GDM1 (cell line): ENCODE measurements at regions not wholly inside any gene's neighbourhood (a gene's known extent, or its start where the extent isn't known, plus 50 kb on each side); places are given as distances from the start of the nearest gene placed in this dataset.

ENCODE experiments used
- DNase-seq: peaks from one replicate; lab custom pipeline; 2025; lab: John Stamatoyannopoulos, UW

DNA sequence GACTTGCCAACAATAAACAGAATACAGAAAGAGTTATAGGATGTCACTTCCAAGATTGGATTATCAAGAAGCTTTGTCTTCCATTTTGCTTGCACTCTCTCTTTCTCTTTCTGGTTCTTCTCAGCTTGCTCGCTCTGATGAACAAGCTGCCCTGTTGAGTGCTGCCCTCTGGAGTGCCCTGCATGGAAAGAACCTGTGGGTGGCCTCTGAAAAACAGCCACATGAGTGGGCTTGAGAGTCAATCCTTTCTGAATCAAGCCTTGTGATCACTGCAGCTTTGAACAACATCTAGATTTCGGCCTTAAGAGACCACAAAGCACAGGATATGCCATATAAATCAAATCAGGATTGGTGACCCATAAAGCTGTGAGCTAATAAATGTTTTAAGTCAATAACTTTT lies 185.1 kb downstream of the KIF2B start:
- DNase-seq, result no peak

DNA sequence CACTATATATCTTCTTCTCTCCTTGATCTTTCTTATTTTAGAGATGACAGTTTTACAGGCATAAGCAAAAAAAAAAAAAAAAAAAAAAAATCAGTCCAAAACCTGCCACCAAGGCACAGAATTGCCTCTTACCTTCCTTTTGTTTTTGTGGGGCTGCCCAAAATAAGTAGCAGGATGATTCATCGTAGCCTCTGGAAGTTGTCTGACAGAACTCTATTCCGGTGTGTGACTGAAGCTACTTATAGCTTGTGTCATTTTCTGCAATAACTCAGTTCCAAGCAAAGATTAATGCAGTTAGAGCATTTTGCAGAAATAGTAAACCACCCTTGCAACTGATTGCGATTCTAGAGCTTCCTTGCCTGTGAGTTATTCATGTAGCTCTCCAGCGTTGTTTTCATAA lies 186.8 kb downstream of the KIF2B start:
- DNase-seq, result no peak

DNA sequence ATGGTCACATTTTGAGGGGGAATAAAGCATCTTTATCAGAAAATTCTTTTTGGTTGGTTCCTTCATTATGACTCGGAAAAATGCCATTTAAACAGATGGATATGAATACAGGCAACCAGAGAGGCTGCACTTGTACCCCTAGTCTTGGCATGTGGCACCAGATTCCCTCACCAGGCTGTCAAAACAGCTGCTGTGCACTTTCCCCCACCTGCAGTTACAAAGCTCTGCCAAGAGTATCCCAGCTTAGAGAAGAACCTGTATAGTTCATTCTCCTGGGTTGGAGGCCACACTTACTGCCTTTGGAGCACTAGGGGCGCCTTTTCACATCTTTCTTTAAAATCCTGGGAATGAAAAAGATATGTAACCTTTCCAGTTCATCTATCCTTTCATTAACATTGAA lies 190.3 kb downstream of the KIF2B start:
- no peak for DNase-seq

- DNase-seq, result no peak
Observed at GRCh38 chr17:54015734-54016133, 193.0 kb downstream of the KIF2B start.

GRCh38 chr17:54021418-54021817 lies 198.7 kb downstream of the KIF2B start:
- DNase-seq, result no peak

- no peak for DNase-seq
Observed at GRCh38 chr17:54028986-54029580, 206.4 kb downstream of the KIF2B start.

DNA sequence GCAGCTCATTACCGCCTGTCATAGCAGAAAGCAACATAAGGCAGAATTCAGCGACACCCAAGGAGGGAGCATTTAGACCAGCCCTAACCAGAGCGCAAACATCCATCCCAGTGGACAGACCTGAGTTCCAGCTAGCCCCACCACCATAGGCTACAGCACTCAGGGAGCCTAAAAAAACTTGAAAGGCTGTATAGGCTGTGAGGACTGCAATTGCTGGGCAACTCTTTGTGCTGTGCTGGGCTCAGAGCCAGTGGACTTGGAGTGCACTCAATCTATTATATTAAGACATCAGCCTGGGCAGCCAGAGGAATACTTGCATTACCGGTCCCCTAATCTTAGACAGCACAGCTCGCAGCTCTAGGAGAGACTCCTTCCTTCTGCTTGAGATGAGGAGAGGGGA lies 207.3 kb downstream of the KIF2B start:
- DNase-seq, result no peak

GRCh38 chr17:54046570-54046969 lies 223.8 kb downstream of the KIF2B start:
- no peak for DNase-seq

GRCh38 chr17:54063639-54064038 lies 240.9 kb downstream of the KIF2B start:
- no peak for DNase-seq

- no peak for DNase-seq
Observed at GRCh38 chr17:54085020-54085419, 262.3 kb downstream of the KIF2B start.

DNA sequence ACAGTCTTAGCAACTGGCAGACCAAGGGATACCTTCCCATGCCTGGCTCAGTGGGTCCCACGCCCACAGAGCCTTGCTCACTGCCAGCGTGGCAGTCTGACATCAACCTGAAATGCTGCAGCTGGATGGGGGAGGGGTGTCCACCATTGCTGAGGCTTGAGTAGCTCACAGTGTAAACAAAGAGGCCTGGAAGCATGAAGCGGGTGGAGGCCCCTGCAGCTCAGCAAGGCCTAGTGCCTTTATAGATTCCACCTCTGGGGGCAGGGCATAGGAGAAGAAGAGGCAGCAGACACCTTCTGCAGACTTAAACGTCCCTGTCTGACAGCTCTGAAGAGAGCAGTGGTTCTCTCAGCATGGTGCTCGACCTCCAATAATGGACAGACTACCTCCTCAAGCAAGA lies 263.2 kb downstream of the KIF2B start:
- DNase-seq, result no peak

DNA sequence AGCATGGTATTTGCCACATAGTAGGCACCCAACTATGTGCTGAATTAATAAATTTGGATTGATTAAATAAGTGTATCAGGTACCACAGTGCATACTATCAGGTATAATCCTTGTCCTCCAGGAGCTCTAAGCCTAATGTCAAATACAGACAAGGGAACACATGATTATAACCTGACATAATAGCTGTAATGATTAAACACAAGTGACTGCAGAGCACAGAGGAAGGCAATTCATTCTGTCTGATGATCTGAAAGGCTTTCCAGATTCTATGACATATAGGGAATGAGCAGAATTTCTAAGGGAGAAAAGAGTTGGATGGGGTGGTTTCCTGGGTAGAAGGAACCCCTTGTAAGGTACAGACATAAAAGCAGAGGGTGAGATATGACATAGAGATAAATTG lies 273.5 kb downstream of the KIF2B start:
- no peak for DNase-seq

- no peak for DNase-seq
Observed at GRCh38 chr17:54099221-54099620, 276.5 kb downstream of the KIF2B start.

- no peak for DNase-seq
Observed at GRCh38 chr17:54102246-54102645, 279.5 kb downstream of the KIF2B start.

DNA sequence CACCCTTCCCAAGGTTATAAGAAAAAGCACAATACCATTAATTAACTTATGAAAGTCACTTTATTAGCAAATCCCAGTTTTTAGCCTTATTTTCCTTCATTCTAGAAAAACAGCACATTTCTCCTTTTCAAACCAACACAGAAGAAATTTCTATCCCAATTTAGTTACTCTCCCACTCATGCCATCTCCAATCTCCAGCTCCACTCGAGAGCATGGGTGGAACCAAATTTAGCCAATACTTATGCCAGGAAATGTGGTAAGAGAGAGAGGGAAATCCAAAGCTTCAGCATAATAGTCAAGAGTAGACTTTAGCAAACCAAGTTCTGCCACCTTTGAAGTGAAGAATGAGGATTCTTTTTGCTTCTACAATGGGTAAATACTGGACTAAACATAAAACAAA lies 288.8 kb downstream of the KIF2B start:
- no peak for DNase-seq

- no peak for DNase-seq
Observed at GRCh38 chr17:54117452-54117851, 294.7 kb downstream of the KIF2B start.

DNA sequence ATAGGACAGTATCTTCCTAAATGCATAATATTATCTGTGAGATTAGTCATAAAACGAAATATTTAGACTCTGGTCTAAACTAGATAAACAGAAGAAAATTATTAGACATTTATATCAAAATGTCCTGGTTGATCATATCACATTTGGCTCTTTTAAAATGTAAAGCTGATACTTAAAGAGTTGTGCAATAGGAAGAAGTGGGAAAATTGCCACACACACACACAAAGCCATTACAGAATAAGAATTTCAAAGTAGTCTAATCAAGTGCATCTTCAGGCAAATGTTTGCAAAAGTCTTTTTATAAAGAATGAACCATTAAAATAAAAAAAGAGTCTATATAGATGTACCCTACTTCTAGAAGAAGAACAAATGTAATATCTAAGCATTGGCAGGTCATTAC lies 301.7 kb downstream of the KIF2B start:
- no peak for DNase-seq

DNA sequence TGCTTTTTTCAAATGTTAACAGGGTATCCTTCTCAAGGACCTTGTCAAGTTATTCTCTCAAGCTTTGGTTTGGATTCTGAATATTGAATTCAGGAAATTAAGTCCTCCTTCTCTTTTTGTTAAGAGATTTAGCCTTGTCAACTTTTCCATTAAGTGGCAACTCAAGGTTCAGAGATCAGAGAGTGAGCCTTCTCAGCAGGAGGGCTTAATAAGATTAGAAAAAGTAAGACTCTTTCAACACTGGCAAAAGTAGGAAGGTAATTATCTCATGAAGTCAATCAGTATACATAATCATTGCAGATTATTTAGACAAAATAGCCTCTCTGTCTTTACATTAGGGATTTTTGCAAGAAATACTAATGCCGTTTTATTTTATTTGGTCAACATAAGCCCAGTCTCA lies 330.7 kb downstream of the KIF2B start:
- no peak for DNase-seq

DNA sequence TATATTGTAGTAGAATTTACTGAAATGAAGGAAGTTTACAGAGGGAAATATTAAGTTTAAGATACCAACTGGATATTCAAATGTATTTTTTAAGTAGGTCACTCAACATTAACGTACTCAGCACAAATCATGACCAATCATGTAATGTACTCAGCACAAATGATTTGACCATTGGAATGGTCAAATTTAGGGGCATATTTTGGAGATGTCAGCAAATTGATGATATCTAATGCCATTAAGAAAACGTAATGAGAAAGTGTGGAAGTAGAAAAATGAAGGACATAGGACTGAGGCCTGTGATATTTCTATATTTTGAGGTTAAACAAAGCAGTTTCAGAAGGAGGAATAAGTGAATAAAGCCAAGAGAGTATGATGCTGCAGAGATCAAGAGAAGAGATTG lies 334.8 kb downstream of the KIF2B start:
- DNase-seq, result no peak

DNA sequence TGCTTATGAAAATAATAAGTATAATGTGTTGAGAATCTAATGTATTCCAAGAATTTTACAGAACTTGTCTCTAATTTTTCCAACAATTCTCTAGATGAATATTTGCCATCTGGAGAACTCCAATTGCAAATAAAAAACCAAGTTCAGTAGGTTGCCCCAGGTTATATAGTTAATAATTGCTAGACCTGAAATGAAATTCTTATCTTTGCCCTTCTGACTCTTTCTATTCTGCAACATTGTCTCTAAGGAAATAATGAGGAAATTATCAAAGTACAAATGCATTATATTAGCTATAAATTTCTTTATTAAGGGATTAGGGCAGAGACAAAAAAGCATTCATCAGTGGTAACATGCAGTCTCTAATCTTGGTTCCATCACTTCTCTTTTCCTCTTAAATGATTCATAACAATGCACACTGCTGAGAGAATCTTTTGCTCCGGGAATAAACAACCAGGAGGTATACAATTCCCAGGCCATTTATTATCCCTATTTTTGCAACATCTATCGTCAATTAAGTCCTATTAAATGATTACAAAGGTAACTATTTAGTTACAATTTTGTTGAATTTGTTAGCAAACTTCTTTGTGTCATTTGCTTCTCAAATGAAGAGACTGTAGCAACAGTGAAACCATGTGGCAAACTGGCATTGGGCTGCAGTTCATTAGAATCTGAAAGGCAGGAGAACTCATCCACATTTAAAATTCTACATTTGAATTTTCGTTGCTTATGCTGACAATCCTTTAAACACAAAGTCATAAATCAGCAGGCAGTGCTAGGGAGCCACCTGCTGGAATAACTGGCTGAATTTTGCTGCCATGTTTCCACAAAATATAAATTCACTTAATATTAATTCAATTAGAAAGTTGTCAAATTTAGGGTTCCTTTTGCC lies 349.6 kb downstream of the KIF2B start:
- no peak for DNase-seq

- no peak for DNase-seq
Observed at GRCh38 chr17:54172985-54173316, 350.2 kb downstream of the KIF2B start.

GRCh38 chr17:54177606-54178308 lies 355.0 kb downstream of the KIF2B start:
- DNase-seq, result no peak

- no peak for DNase-seq
Observed at GRCh38 chr17:54180950-54181349, 358.2 kb downstream of the KIF2B start.
